ENCODE measurements at regions not wholly inside any gene's neighbourhood (a gene's known extent, or its start where the extent isn't known, plus 50 kb on each side); places are given as distances from the start of the nearest gene placed in this dataset.

DNA sequence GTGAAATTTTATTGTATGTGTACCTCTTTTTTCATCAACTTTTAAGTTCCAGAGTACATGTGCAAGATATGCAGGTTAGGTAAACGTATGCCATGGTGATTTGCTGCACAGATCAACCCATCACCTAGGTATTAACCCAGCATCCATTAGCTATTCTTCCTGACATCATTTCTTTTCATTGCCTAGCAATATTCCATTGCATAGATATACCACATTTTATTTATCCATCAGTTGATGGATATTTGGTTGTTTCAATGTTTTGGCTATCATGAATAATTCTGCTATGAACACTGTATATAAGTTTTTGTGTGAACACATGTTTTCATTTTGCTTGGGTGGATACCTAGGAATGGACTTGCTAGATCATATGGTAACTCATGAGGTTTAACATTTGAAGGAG lies 439.9 kb upstream of the SOX5 start:
- H3K9me3 ChIP-seq (ENCODE audit: low read depth): no peaks in the 10 kb centered on the region
- no peak overlapping the region for H3K27ac ChIP-seq
- no peaks in the 10 kb centered on the region for H3K36me3 ChIP-seq (ENCODE audit: low read depth)
- no peak overlapping the region for H3K4me2 ChIP-seq (ENCODE audit: unreplicated experiment)
- H3K27me3 ChIP-seq (replicated peaks; ENCODE audit: insufficient read depth): no peaks in the 10 kb centered on the region
- H3K9ac ChIP-seq: no peak overlapping the region
- H2AFZ ChIP-seq: no peak overlapping the region
- TF ChIP-seq EZH2phosphoT487 (IDR thresholded peaks at IDR 0.05; ENCODE audit: insufficient read depth, low read depth): no peak
- TF ChIP-seq EZH2 (IDR thresholded peaks at IDR 0.05; ENCODE audit: insufficient read depth, poor library complexity, severe bottlenecking): no peak
- H3K9me2 ChIP-seq (ENCODE audit: insufficient read depth): no peaks in the 10 kb centered on the region
- no peaks in the 10 kb centered on the region for H4K20me1 ChIP-seq (ENCODE audit: insufficient read depth)
- H3F3A ChIP-seq (ENCODE audit: insufficient read depth): no peaks in the 10 kb centered on the region
- WGBS, 2 experiments (ENCODE audit: low coverage in 1 of 2, low lambda C conversion rate in 2 of 2, missing lambda C conversion rate in 2 of 2): 11 to 13% methylated on average over 1 of the region's 1 CpG
- H3K4me1 ChIP-seq (ENCODE audit: insufficient read depth): no peaks in the 10 kb centered on the region
- H3K4me3 ChIP-seq: no peak overlapping the region
- DNase-seq: no peak
- in situ Hi-C loops (cut with MboI): no loop called here
- H3K79me2 ChIP-seq (ENCODE audit: insufficient read depth): no peaks in the 10 kb centered on the region

DNA sequence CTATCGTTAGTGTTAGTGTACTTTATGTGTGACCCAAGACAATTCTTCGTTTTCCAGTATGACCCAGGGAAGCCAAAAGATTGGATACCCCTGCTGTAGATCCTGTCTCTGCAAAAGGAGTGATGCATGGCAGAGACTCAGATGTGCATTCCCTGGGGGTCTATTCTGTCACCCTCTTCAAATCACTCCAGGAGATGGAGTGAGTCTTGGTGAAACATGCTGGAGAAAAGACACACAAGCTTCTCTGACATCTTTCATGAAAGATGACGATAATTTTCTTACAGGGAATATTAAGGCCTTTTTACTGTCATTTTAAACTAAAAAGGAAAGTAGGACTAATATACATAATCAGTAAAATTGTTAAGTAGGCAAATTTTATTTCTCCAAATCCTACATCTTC lies 437.9 kb upstream of the SOX5 start:
- H3K27ac ChIP-seq: no peak overlapping the region
- no peaks in the 10 kb centered on the region for H3K27me3 ChIP-seq (replicated peaks; ENCODE audit: insufficient read depth)
- in situ Hi-C loops (cut with MboI): no loop called here
- H3K9me2 ChIP-seq (ENCODE audit: insufficient read depth): no peaks in the 10 kb centered on the region
- no peak overlapping the region for H2AFZ ChIP-seq
- DNase-seq: no peak
- H3K36me3 ChIP-seq (ENCODE audit: low read depth): no peaks in the 10 kb centered on the region
- H3K4me1 ChIP-seq (ENCODE audit: insufficient read depth): no peaks in the 10 kb centered on the region
- H3K4me3 ChIP-seq: no peak overlapping the region
- H3K4me2 ChIP-seq (ENCODE audit: unreplicated experiment): no peak overlapping the region
- WGBS, 2 experiments (ENCODE audit: low coverage in 1 of 2, low lambda C conversion rate in 2 of 2, missing lambda C conversion rate in 2 of 2): 40 to 42% methylated on average over 3 of the region's 3 CpGs
- no peaks in the 10 kb centered on the region for H3F3A ChIP-seq (ENCODE audit: insufficient read depth)
- H4K20me1 ChIP-seq (ENCODE audit: insufficient read depth): no peaks in the 10 kb centered on the region
- no peaks in the 10 kb centered on the region for H3K9me3 ChIP-seq (ENCODE audit: low read depth)
- TF ChIP-seq EZH2phosphoT487 (IDR thresholded peaks at IDR 0.05; ENCODE audit: insufficient read depth, low read depth) (no peak), EZH2 (IDR thresholded peaks at IDR 0.05; ENCODE audit: insufficient read depth, poor library complexity, severe bottlenecking) (no peak)
- no peaks in the 10 kb centered on the region for H3K79me2 ChIP-seq (ENCODE audit: insufficient read depth)
- H3K9ac ChIP-seq: no peak overlapping the region

- no peaks in the 10 kb centered on the region for H3K9me2 ChIP-seq (ENCODE audit: insufficient read depth)
- H4K20me1 ChIP-seq (ENCODE audit: insufficient read depth): no peaks in the 10 kb centered on the region
- TF ChIP-seq EZH2 (IDR thresholded peaks at IDR 0.05; ENCODE audit: insufficient read depth, poor library complexity, severe bottlenecking): no peak
- TF ChIP-seq EZH2phosphoT487 (IDR thresholded peaks at IDR 0.05; ENCODE audit: insufficient read depth, low read depth): no peak
- H3K4me3 ChIP-seq: no peak overlapping the region
- no peak overlapping the region for H3K9ac ChIP-seq
- WGBS, 2 experiments (ENCODE audit: low coverage in 1 of 2, low lambda C conversion rate in 2 of 2, missing lambda C conversion rate in 2 of 2): 20 to 27% methylated on average over 3 of the region's 3 CpGs
- in situ Hi-C loops (cut with MboI): no loop called here
- no peaks in the 10 kb centered on the region for H3K4me1 ChIP-seq (ENCODE audit: insufficient read depth)
- H3K27me3 ChIP-seq (replicated peaks; ENCODE audit: insufficient read depth): no peaks in the 10 kb centered on the region
- H3K4me2 ChIP-seq (ENCODE audit: unreplicated experiment): no peak overlapping the region
- DNase-seq: no peak
- H3K79me2 ChIP-seq (ENCODE audit: insufficient read depth): no peaks in the 10 kb centered on the region
- no peak overlapping the region for H3K27ac ChIP-seq
- H2AFZ ChIP-seq: no peak overlapping the region
- no peaks in the 10 kb centered on the region for H3F3A ChIP-seq (ENCODE audit: insufficient read depth)
- no peaks in the 10 kb centered on the region for H3K9me3 ChIP-seq (ENCODE audit: low read depth)
- no peaks in the 10 kb centered on the region for H3K36me3 ChIP-seq (ENCODE audit: low read depth)
These were observed 437.4 kb upstream of the SOX5 start for GRCh38 chr12:24386836-24387235.

DNA sequence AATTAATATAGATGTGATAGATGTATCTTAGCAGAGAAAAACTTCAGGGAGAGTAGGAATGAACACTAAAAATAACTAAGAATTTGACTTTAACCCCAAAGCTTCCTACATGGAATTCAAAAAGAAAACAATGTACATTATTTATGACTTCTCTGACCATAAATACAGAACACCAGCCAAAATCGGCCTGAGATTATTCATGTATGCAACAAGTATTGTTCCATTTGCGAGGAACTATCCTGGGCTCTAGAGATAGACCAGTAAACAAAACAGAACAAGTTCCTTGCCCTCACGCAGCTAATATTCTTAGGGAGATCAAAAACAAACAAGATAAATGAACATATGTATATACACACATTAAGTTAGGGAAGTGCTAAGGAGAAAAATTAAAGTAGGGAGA lies 432.3 kb upstream of the SOX5 start:
- DNase-seq: no peak
- Histone ChIP-seq H3K9me2 (ENCODE audit: insufficient read depth) (no peaks in the 10 kb centered on the region), H3K9me3 (ENCODE audit: low read depth) (no peaks in the 10 kb centered on the region), H3K79me2 (ENCODE audit: insufficient read depth) (no peaks in the 10 kb centered on the region), H3K4me1 (ENCODE audit: insufficient read depth) (no peaks in the 10 kb centered on the region), H3K4me2 (ENCODE audit: unreplicated experiment) (no peak overlapping the region), H4K20me1 (ENCODE audit: insufficient read depth) (no peaks in the 10 kb centered on the region), H3K9ac (no peak overlapping the region), H3F3A (ENCODE audit: insufficient read depth) (no peaks in the 10 kb centered on the region), H2AFZ (no peak overlapping the region), H3K36me3 (ENCODE audit: low read depth) (no peaks in the 10 kb centered on the region), H3K4me3 (no peak overlapping the region), H3K27ac (no peak overlapping the region), H3K27me3 (replicated peaks; ENCODE audit: insufficient read depth) (no peaks in the 10 kb centered on the region)
- TF ChIP-seq EZH2 (IDR thresholded peaks at IDR 0.05; ENCODE audit: insufficient read depth, poor library complexity, severe bottlenecking) (no peak), EZH2phosphoT487 (IDR thresholded peaks at IDR 0.05; ENCODE audit: insufficient read depth, low read depth) (no peak)
- in situ Hi-C loops (cut with MboI): no loop called here
- 34 to 36% methylated on average over 3 of the region's 3 CpGs for WGBS, 2 experiments (ENCODE audit: low coverage in 1 of 2, low lambda C conversion rate in 2 of 2, missing lambda C conversion rate in 2 of 2)

DNA sequence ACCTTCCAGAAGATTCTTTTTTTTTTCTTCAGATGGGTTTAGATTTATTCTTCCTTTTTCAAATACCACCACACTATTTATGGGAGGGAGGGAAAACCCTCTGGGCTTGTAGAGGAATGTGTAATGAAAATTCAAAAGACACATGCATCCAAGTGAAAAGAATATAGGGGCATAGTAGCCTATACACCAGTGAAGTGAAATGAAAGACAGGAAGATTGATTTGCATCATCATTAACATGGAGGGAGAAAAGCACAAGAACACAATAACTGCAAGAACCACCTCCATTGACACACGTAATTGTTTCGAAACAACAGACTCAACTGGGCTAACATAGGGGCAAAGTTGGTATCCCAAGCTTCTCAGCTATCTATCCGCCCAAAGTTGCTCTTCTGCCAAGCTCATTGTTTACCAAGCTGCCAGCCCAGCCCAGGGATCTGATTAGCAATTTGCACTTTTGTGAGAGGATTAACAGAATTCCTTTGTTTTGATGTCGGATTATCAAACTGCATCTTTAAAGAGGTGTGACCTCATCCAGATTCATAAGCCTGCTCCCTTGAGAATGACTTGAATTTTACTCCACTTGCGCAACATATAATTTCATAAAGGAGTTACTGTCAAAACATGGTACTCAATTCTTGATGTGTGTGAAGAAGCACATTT lies 430.5 kb upstream of the SOX5 start:
- Histone ChIP-seq H3K27ac (no peak overlapping the region), H4K20me1 (ENCODE audit: insufficient read depth) (no peaks in the 10 kb centered on the region), H3K9ac (no peak overlapping the region), H3K4me3 (no peak overlapping the region), H3K4me2 (ENCODE audit: unreplicated experiment) (no peak overlapping the region), H3K9me2 (ENCODE audit: insufficient read depth) (no peaks in the 10 kb centered on the region), H3K36me3 (ENCODE audit: low read depth) (no peaks in the 10 kb centered on the region), H3K4me1 (ENCODE audit: insufficient read depth) (no peaks in the 10 kb centered on the region), H3K79me2 (ENCODE audit: insufficient read depth) (no peaks in the 10 kb centered on the region), H3F3A (ENCODE audit: insufficient read depth) (no peaks in the 10 kb centered on the region), H3K27me3 (replicated peaks; ENCODE audit: insufficient read depth) (no peaks in the 10 kb centered on the region), H2AFZ (no peak overlapping the region), H3K9me3 (ENCODE audit: low read depth) (no peaks in the 10 kb centered on the region)
- in situ Hi-C loops (cut with MboI): no loop called here
- TF ChIP-seq EZH2phosphoT487 (IDR thresholded peaks at IDR 0.05; ENCODE audit: insufficient read depth, low read depth) (no peak), EZH2 (IDR thresholded peaks at IDR 0.05; ENCODE audit: insufficient read depth, poor library complexity, severe bottlenecking) (no peak)
- no peak for DNase-seq
- WGBS, 2 experiments (ENCODE audit: low coverage in 1 of 2, low lambda C conversion rate in 2 of 2, missing lambda C conversion rate in 2 of 2): 57 to 59% methylated on average over 5 of the region's 5 CpGs
